HG03060 (cell line): ENCODE measurements at regions not wholly inside any gene's neighbourhood (a gene's known extent, or its start where the extent isn't known, plus 50 kb on each side); places are given as distances from the start of the nearest gene placed in this dataset.

Source experiments
- ATAC-seq: cut with Tn5 transposase; IDR thresholded peaks from one replicate; pipeline ENCODE4 v1.9.1; 2021; ENCODE audit warnings: low read depth, moderate number of reproducible peaks; ENCODE audit not compliant: unreplicated experiment

- ATAC-seq: no peak
These were observed 105.6 kb downstream of the LYZL1 start for GRCh38 chr10:29394321-29394932.

GRCh38 chr10:29395409-29395808 is 106.5 kb downstream of the LYZL1 start:
- ATAC-seq: no peak

GRCh38 chr10:29397221-29397620 is 108.4 kb downstream of the LYZL1 start:
- no peak for ATAC-seq

- no peak for ATAC-seq
These were observed 114.3 kb downstream of the LYZL1 start for GRCh38 chr10:29403208-29403607.

- no peak for ATAC-seq
These were observed 118.5 kb downstream of the LYZL1 start for GRCh38 chr10:29407280-29407858.
